ENCODE measurements at regions not wholly inside any gene's neighbourhood (a gene's known extent, or its start where the extent isn't known, plus 50 kb on each side); places are given as distances from the start of the nearest gene placed in this dataset.

GRCh38 chr4:112060212-112060611 is 85.0 kb upstream of the FAM241A start:
- no peak for TF ChIP-seq CTCF (IDR thresholded peaks at IDR 0.05)
- TF ChIP-seq POLR2A (IDR thresholded peaks at IDR 0.05) = no peak
- no peaks in the 10 kb centered on the region for H3K27me3 ChIP-seq
- no peaks in the 10 kb centered on the region for H3K9me3 ChIP-seq (replicated peaks in 1 of 3)
- intact Hi-C loops (cut with DNase I) = no loop called here
- no peak overlapping the region for H3K4me3 ChIP-seq
- no peaks in the 10 kb centered on the region for H3K4me1 ChIP-seq (replicated peaks in 1 of 2)
- DNase-seq = no peak
- H3K27ac ChIP-seq = no peak overlapping the region
- H3K36me3 ChIP-seq (replicated peaks in 1 of 2) = no peaks in the 10 kb centered on the region

GRCh38 chr4:112061207-112061817 is 83.9 kb upstream of the FAM241A start:
- Histone ChIP-seq H3K36me3 (replicated peaks in 1 of 2) (no peaks in the 10 kb centered on the region), H3K4me3 (no peak overlapping the region), H3K27ac (no peak overlapping the region), H3K4me1 (replicated peaks in 1 of 2) (no peaks in the 10 kb centered on the region), H3K27me3 (no peaks in the 10 kb centered on the region), H3K9me3 (replicated peaks in 1 of 3) (no peaks in the 10 kb centered on the region)
- TF ChIP-seq CTCF (IDR thresholded peaks at IDR 0.05) = no peak
- no peak for DNase-seq
- intact Hi-C loops (cut with DNase I) = no loop called here
- WGBS, 4 donors = 57 to 80% (median 66%) methylated on average over 2 of the region's 2 CpGs

GRCh38 chr4:112063260-112063659 is 82.0 kb upstream of the FAM241A start:
- 88 to 97% (median 94%) methylated on average over 1 of the region's 1 CpG for WGBS, 4 donors
- no peak for DNase-seq

GRCh38 chr4:112069110-112069509 is 76.1 kb upstream of the FAM241A start:
- no peak overlapping the region for H3K27ac ChIP-seq
- no peaks in the 10 kb centered on the region for H3K4me1 ChIP-seq (replicated peaks in 1 of 2)
- DNase-seq = no peak
- TF ChIP-seq POLR2A (IDR thresholded peaks at IDR 0.05) (no peak), CTCF (IDR thresholded peaks at IDR 0.05) (no peak)
- no peaks in the 10 kb centered on the region for H3K36me3 ChIP-seq (replicated peaks in 1 of 2)
- H3K4me3 ChIP-seq = no peak overlapping the region
- 80 to 96% (median 91%) methylated on average over 2 of the region's 2 CpGs for WGBS, 4 donors
- H3K9me3 ChIP-seq (replicated peaks in 1 of 3) = no peaks in the 10 kb centered on the region
- intact Hi-C loops (cut with DNase I) = no loop called here
- no peaks in the 10 kb centered on the region for H3K27me3 ChIP-seq

More at GRCh38 chr4:112063260-112063659, 82.0 kb upstream of the FAM241A start:
- no peaks in the 10 kb centered on the region for H3K9me3 ChIP-seq (replicated peaks in 1 of 3)
- H3K27me3 ChIP-seq = no peaks in the 10 kb centered on the region
- no peak overlapping the region for H3K4me3 ChIP-seq
- H3K27ac ChIP-seq = no peak overlapping the region
- intact Hi-C loops (cut with DNase I) = no loop called here
- no peaks in the 10 kb centered on the region for H3K36me3 ChIP-seq (replicated peaks in 1 of 2)
- no peaks in the 10 kb centered on the region for H3K4me1 ChIP-seq (replicated peaks in 1 of 2)
- TF ChIP-seq POLR2A (IDR thresholded peaks at IDR 0.05) (no peak), CTCF (IDR thresholded peaks at IDR 0.05) (no peak)
